ENCODE measurements at regions not wholly inside any gene's neighbourhood (a gene's known extent, or its start where the extent isn't known, plus 50 kb on each side); places are given as distances from the start of the nearest gene placed in this dataset.

GRCh38 chr19:32197896-32198882, 147.2 kb upstream of the ZNF507 start:
- TF ChIP-seq POLR2A (IDR thresholded peaks at IDR 0.05) (no peak), POLR2AphosphoS5 (IDR thresholded peaks at IDR 0.05) (no peak)
- TF ChIP-seq, protein P1, sequence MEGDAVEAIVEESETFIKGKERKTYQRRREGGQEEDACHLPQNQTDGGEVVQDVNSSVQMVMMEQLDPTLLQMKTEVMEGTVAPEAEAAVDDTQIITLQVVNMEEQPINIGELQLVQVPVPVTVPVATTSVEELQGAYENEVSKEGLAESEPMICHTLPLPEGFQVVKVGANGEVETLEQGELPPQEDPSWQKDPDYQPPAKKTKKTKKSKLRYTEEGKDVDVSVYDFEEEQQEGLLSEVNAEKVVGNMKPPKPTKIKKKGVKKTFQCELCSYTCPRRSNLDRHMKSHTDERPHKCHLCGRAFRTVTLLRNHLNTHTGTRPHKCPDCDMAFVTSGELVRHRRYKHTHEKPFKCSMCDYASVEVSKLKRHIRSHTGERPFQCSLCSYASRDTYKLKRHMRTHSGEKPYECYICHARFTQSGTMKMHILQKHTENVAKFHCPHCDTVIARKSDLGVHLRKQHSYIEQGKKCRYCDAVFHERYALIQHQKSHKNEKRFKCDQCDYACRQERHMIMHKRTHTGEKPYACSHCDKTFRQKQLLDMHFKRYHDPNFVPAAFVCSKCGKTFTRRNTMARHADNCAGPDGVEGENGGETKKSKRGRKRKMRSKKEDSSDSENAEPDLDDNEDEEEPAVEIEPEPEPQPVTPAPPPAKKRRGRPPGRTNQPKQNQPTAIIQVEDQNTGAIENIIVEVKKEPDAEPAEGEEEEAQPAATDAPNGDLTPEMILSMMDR (IDR thresholded peaks at IDR 0.05) = no peak
- Histone ChIP-seq H3K9me3 (no peaks in the 10 kb centered on the region), H3K27ac (no peak overlapping the region), H3K4me3 (no peak overlapping the region), H3K4me1 (replicated peaks) (no peaks in the 10 kb centered on the region), H3K27me3 (replicated peaks; ENCODE audit: insufficient read depth) (no peaks in the 10 kb centered on the region), H3K36me3 (no peaks in the 10 kb centered on the region)
- 80% methylated on average over 13 of the region's 13 CpGs for WGBS
- DNase-seq (ENCODE audit: low spot score) = no peak
- intact Hi-C loops (cut with DNase I) = no loop called here

- no peak for DNase-seq (ENCODE audit: low spot score)
- Histone ChIP-seq H3K4me1 (replicated peaks) (no peaks in the 10 kb centered on the region), H3K36me3 (no peaks in the 10 kb centered on the region), H3K27me3 (replicated peaks; ENCODE audit: insufficient read depth) (no peaks in the 10 kb centered on the region), H3K9me3 (no peaks in the 10 kb centered on the region), H3K27ac (no peak overlapping the region), H3K4me3 (no peak overlapping the region)
- no peak for TF ChIP-seq POLR2AphosphoS5 (IDR thresholded peaks at IDR 0.05)
- TF ChIP-seq, protein P1 (IDR thresholded peaks at IDR 0.05) = no peak
- TF ChIP-seq POLR2A (IDR thresholded peaks at IDR 0.05) = no peak
- 88% methylated on average over 10 of the region's 10 CpGs for WGBS
- intact Hi-C loops (cut with DNase I) = no loop called here
Observed at GRCh38 chr19:32199501-32200040, 145.8 kb upstream of the ZNF507 start.

DNA sequence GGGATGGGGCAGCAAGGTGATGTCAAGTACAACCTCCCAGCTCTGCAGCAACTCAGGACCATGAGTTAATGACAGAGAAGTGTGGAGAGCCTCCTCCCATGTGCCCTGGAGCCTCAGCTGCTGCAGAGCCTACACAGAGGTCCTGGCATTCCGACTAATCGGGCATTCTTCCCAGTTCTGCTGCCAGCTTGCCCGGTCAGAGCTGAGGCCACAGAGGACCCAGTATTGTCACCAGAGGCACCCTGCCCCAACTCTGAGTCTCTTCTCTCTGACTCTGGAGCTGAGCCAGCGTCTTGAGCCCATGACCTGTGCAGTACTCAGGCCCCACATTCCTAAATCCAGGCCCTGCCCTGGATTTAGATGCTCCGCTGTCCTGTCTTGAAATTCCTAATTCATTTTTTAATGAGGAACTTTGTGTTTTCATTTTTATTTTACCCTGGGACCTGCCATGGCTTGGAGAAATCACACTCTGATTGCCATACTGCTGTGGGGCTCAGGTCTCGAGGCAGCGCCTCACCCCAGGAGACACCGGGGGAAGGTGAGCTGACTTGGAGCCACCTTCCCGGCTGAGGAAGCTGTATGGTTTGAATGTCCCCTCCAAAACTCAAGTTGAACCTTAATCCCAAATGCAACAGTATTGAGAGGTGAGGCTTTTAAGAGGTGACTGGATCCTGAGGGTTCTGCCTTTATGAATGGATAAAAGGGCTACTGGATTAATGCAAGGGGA, 144.9 kb upstream of the ZNF507 start:
- H3K4me1 ChIP-seq (replicated peaks) = no peaks in the 10 kb centered on the region
- H3K9me3 ChIP-seq = no peaks in the 10 kb centered on the region
- intact Hi-C loops (cut with DNase I) = no loop called here
- no peak for DNase-seq (ENCODE audit: low spot score)
- H3K4me3 ChIP-seq = no peak overlapping the region
- no peak for TF ChIP-seq POLR2AphosphoS5 (IDR thresholded peaks at IDR 0.05)
- no peak for TF ChIP-seq POLR2A (IDR thresholded peaks at IDR 0.05)
- TF ChIP-seq, protein P1 (IDR thresholded peaks at IDR 0.05) = no peak
- no peaks in the 10 kb centered on the region for H3K27me3 ChIP-seq (replicated peaks; ENCODE audit: insufficient read depth)
- 69% methylated on average over 9 of the region's 9 CpGs for WGBS
- H3K36me3 ChIP-seq = no peaks in the 10 kb centered on the region
- no peak overlapping the region for H3K27ac ChIP-seq

DNA sequence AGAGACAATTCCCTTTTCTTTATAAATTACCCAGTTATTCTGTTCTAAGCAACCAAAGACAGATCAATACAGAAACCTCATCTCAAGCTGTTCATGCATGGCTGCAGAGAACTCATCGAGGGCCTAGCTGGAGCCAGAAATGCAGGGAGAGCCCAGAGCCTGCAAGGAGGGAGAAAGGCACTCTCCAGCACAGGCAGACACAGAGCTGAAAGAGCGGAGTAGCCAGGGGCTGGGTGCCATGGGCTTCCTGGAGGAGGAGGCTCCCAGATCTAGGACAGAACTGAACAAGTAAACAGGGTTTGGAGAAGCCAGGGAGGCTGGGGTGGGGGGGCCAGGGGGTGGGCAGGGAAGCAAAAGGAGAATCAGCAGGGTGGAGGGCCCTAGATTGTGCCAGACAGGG, 144.2 kb upstream of the ZNF507 start:
- 92% methylated on average over 2 of the region's 2 CpGs for WGBS
- Histone ChIP-seq H3K4me1 (replicated peaks) (no peaks in the 10 kb centered on the region), H3K36me3 (no peaks in the 10 kb centered on the region), H3K9me3 (no peaks in the 10 kb centered on the region), H3K27ac (no peak overlapping the region), H3K27me3 (replicated peaks; ENCODE audit: insufficient read depth) (no peaks in the 10 kb centered on the region), H3K4me3 (no peak overlapping the region)
- intact Hi-C loops (cut with DNase I) = no loop called here
- no peak for DNase-seq (ENCODE audit: low spot score)
- TF ChIP-seq, protein P1 (IDR thresholded peaks at IDR 0.05) = no peak
- TF ChIP-seq POLR2AphosphoS5 (IDR thresholded peaks at IDR 0.05) (no peak), POLR2A (IDR thresholded peaks at IDR 0.05) (no peak)
